ENCODE measurements at regions not wholly inside any gene's neighbourhood (a gene's known extent, or its start where the extent isn't known, plus 50 kb on each side); places are given as distances from the start of the nearest gene placed in this dataset.

DNA sequence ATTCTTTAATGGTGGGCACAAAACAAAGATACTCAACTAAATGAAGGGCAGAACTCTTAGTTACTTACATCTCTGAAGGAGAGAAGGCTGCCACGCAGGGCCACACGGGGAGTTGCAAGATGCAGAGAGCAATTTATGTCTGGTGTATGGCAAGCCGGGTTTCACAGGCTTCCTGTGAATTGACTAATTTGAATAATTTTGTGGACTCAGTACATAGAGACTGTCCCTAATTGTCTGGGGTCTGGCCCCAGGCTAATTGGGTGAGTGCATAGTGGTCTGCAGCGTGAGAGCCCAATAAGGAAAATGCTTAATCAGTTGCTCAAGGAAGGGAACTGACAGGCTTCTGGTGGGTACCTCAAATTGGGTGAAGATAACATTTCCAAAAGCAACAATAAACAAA lies 205.7 kb downstream of the OTOR start:
- TF ChIP-seq, protein P1, sequence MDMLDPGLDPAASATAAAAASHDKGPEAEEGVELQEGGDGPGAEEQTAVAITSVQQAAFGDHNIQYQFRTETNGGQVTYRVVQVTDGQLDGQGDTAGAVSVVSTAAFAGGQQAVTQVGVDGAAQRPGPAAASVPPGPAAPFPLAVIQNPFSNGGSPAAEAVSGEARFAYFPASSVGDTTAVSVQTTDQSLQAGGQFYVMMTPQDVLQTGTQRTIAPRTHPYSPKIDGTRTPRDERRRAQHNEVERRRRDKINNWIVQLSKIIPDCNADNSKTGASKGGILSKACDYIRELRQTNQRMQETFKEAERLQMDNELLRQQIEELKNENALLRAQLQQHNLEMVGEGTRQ (IDR thresholded peaks at IDR 0.05; ENCODE audit: borderline replicate concordance, low read depth, low read length), result no peak
- TF ChIP-seq, protein P2, sequence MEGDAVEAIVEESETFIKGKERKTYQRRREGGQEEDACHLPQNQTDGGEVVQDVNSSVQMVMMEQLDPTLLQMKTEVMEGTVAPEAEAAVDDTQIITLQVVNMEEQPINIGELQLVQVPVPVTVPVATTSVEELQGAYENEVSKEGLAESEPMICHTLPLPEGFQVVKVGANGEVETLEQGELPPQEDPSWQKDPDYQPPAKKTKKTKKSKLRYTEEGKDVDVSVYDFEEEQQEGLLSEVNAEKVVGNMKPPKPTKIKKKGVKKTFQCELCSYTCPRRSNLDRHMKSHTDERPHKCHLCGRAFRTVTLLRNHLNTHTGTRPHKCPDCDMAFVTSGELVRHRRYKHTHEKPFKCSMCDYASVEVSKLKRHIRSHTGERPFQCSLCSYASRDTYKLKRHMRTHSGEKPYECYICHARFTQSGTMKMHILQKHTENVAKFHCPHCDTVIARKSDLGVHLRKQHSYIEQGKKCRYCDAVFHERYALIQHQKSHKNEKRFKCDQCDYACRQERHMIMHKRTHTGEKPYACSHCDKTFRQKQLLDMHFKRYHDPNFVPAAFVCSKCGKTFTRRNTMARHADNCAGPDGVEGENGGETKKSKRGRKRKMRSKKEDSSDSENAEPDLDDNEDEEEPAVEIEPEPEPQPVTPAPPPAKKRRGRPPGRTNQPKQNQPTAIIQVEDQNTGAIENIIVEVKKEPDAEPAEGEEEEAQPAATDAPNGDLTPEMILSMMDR (IDR thresholded peaks at IDR 0.05), result no peak
- TF ChIP-seq MEF2A (IDR thresholded peaks at IDR 0.05; ENCODE audit: borderline replicate concordance, low read depth) (no peak), EP300 (IDR thresholded peaks at IDR 0.05; ENCODE audit: borderline replicate concordance in 1 of 2, low read depth in 1 of 2, low read length in 1 of 2) (no peak), ELF1 (IDR thresholded peaks at IDR 0.05) (no peak), TAF1 (IDR thresholded peaks at IDR 0.05; ENCODE audit: borderline replicate concordance, low read depth, low read length) (no peak), GABPA (IDR thresholded peaks at IDR 0.05; ENCODE audit: low read depth) (no peak), FOXJ3 (CRISPR knock-in tag; IDR thresholded peaks at IDR 0.05) (no peak), CHD2 (IDR thresholded peaks at IDR 0.05; ENCODE audit: low read length, partially characterized antibody) (no peak), JUND (IDR thresholded peaks at IDR 0.05) (no peak), RFX5 (IDR thresholded peaks at IDR 0.05; ENCODE audit: low read length) (no peak)
- TF ChIP-seq, protein P3, sequence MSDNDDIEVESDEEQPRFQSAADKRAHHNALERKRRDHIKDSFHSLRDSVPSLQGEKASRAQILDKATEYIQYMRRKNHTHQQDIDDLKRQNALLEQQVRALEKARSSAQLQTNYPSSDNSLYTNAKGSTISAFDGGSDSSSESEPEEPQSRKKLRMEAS (IDR thresholded peaks at IDR 0.05; ENCODE audit: low read depth), result no peak
- TF ChIP-seq, protein P4, sequence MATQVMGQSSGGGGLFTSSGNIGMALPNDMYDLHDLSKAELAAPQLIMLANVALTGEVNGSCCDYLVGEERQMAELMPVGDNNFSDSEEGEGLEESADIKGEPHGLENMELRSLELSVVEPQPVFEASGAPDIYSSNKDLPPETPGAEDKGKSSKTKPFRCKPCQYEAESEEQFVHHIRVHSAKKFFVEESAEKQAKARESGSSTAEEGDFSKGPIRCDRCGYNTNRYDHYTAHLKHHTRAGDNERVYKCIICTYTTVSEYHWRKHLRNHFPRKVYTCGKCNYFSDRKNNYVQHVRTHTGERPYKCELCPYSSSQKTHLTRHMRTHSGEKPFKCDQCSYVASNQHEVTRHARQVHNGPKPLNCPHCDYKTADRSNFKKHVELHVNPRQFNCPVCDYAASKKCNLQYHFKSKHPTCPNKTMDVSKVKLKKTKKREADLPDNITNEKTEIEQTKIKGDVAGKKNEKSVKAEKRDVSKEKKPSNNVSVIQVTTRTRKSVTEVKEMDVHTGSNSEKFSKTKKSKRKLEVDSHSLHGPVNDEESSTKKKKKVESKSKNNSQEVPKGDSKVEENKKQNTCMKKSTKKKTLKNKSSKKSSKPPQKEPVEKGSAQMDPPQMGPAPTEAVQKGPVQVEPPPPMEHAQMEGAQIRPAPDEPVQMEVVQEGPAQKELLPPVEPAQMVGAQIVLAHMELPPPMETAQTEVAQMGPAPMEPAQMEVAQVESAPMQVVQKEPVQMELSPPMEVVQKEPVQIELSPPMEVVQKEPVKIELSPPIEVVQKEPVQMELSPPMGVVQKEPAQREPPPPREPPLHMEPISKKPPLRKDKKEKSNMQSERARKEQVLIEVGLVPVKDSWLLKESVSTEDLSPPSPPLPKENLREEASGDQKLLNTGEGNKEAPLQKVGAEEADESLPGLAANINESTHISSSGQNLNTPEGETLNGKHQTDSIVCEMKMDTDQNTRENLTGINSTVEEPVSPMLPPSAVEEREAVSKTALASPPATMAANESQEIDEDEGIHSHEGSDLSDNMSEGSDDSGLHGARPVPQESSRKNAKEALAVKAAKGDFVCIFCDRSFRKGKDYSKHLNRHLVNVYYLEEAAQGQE (IDR thresholded peaks at IDR 0.05; ENCODE audit: low read depth, low read length), result no peak

All from SK-N-SH (cell line).